ENCODE measurements at regions not wholly inside any gene's neighbourhood (a gene's known extent, or its start where the extent isn't known, plus 50 kb on each side); places are given as distances from the start of the nearest gene placed in this dataset.
"Not testable (repeated sequence)": the region's sequence is repeated elsewhere in the genome, so short reads cannot be mapped to it uniquely, and the experiment has no call there.

- Histone ChIP-seq H3K9me3 (no peaks in the 10 kb centered on the region), H3K27me3 (peaks cover 0 to 10% of the 10 kb centered on the region in 2 donors), H3K4me1 (no peaks in the 10 kb centered on the region), H3K4me3 (no peak overlapping the region), H3K36me3 (no peaks in the 10 kb centered on the region), H3K27ac (no peak overlapping the region)
- no peak for TF ChIP-seq POLR2AphosphoS5 (IDR thresholded peaks at IDR 0.05)
- TF ChIP-seq POLR2A (IDR thresholded peaks at IDR 0.05), result no peak
- no peak for TF ChIP-seq CTCF (IDR thresholded peaks at IDR 0.05)
- DNase-seq (ENCODE audit: low spot score in 2 of 2), result no peak
- intact Hi-C loops (cut with DNase I; ENCODE audit: low total_unique reads), result no loop called here
Observed at GRCh38 chr5:135171336-135171735, 137.3 kb upstream of the PITX1 start.

DNA sequence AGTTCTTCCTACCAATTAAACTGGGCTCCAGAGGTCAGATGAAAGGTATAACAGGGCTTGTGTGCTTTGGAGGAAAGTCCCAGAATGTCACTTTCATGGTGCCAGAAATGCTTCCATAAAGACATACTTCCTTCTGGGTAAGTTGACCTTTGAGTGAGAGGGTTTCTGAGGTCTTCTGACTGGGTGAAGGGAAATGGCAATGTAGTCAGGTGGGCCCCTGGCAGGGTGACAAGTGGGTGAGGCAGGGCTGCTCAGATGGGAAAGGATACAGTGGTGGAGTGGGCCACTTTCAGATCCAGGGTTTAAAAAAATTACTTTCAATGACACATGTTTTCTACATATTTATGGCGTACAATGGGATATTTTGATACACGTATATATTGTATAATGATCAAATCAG, 136.5 kb upstream of the PITX1 start:
- intact Hi-C loops (cut with DNase I; ENCODE audit: low total_unique reads), result no loop called here
- DNase-seq (ENCODE audit: low spot score in 2 of 2), result no peak
- peaks cover 0 to 10% of the 10 kb centered on the region in 2 donors for H3K27me3 ChIP-seq
- no peak overlapping the region for H3K4me3 ChIP-seq
- no peaks in the 10 kb centered on the region for H3K9me3 ChIP-seq
- no peaks in the 10 kb centered on the region for H3K4me1 ChIP-seq
- H3K36me3 ChIP-seq, result no peaks in the 10 kb centered on the region
- TF ChIP-seq POLR2AphosphoS5 (IDR thresholded peaks at IDR 0.05) (no peak), CTCF (IDR thresholded peaks at IDR 0.05) (no peak), POLR2A (IDR thresholded peaks at IDR 0.05) (no peak)
- H3K27ac ChIP-seq, result no peak overlapping the region

DNA sequence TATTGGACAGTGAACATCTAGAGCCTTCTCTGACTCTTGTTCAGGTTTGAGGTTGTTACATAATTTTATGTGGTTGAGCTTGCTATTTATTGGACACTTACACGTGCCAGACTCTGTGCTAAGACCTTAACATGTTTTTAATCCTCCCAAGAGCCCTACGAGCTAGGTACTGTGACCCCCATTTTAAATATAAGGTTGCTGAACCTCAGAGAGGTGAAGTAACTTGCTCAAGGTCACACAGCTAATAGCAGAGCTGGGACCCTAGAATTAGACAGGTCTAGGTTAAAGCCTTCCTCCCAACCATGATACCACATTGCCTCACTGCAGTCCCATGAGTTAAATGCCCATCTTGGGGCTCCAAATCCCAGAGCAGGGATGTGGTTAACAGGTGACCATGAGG, 135.7 kb upstream of the PITX1 start:
- Histone ChIP-seq H3K36me3 (no peaks in the 10 kb centered on the region), H3K27me3 (peaks cover 0 to 10% of the 10 kb centered on the region in 2 donors), H3K27ac (no peak overlapping the region), H3K4me1 (no peaks in the 10 kb centered on the region), H3K9me3 (no peaks in the 10 kb centered on the region), H3K4me3 (no peak overlapping the region)
- intact Hi-C loops (cut with DNase I; ENCODE audit: low total_unique reads), result no loop called here
- TF ChIP-seq POLR2AphosphoS5 (IDR thresholded peaks at IDR 0.05) (no peak), POLR2A (IDR thresholded peaks at IDR 0.05) (no peak), CTCF (IDR thresholded peaks at IDR 0.05) (no peak)
- no peak for DNase-seq (ENCODE audit: low spot score in 2 of 2)

GRCh38 chr5:135167634-135168033, 133.6 kb upstream of the PITX1 start:
- H3K4me3 ChIP-seq, result no peak overlapping the region
- no peak overlapping the region for H3K27ac ChIP-seq
- intact Hi-C loops (cut with DNase I; ENCODE audit: low total_unique reads), result no loop called here
- no peaks in the 10 kb centered on the region for H3K9me3 ChIP-seq
- DNase-seq (ENCODE audit: low spot score in 2 of 2), result no peak
- H3K4me1 ChIP-seq, result no peaks in the 10 kb centered on the region
- H3K36me3 ChIP-seq, result no peaks in the 10 kb centered on the region
- TF ChIP-seq POLR2AphosphoS5 (IDR thresholded peaks at IDR 0.05) (no peak), CTCF (IDR thresholded peaks at IDR 0.05) (no peak), POLR2A (IDR thresholded peaks at IDR 0.05) (no peak)
- peaks cover 0 to 13% of the 10 kb centered on the region in 2 donors for H3K27me3 ChIP-seq

DNA sequence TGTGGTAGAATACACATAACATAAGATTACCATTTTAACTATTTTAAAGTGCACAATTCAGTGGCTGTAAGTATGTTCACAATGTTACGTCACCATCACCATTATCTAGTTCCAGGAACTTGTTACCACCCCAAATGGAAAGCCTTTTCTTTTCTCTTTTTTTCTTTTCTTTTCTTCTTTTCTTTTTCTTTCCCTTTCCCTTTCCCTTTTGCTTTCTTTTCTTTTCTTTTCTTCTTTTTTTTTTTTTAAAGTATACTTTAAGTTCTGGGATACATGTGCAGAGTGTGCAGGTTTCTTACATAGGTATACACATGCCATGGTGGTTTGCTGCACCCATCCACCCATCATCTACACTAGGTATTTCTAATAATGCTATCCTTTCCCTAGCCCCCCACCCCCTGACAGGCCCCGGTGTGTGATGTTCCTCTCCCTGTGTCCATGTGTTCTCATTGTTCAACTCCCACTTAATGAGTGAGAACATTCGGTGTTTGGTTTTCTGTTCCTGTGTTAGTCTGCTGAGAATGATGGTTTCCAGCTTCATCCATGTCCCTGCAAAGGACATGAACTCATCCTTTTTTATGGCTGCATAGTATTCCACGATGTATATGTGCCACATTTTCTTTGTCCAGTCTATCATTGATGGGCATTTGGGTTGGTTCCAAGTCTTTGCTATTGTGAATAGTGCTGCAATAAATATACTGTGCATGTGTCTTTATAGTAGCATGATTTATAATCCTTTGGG, 131.0 kb upstream of the PITX1 start:
- DNase-seq (ENCODE audit: low spot score in 2 of 2); H3K4me3 ChIP-seq; H3K36me3 ChIP-seq; H3K27me3 ChIP-seq; H3K9me3 ChIP-seq; intact Hi-C loops (cut with DNase I; ENCODE audit: low total_unique reads); H3K4me1 ChIP-seq; H3K27ac ChIP-seq: not testable (repeated sequence)

All from breast epithelium (tissue), 4 donors.